Lung (tissue), 11 donors: ENCODE measurements at regions not wholly inside any gene's neighbourhood (a gene's known extent, or its start where the extent isn't known, plus 50 kb on each side); places are given as distances from the start of the nearest gene placed in this dataset.
A peak's percentile ranks its signal among the peaks of the same experiment; 100 is the strongest.

Experiments used
- ATAC-seq: fragments of 200-7000 bp; cut with Tn5 transposase; one replicate; pipeline ENCODE4 v1.9.1; 2020; ENCODE audit warnings: moderate number of reproducible peaks; ENCODE audit not compliant: insufficient read depth, low FRiP score
- DNase-seq, 3 donors: peaks; one replicate each; pipeline ENCODE4 v3.0.0-alpha.2; 2013 to 2017
- H3K27ac ChIP-seq, 2 donors: one replicate each; pipeline ENCODE4 v1.5.1; 2013; ENCODE audit warnings: mild to moderate bottlenecking in 2 of 2, moderate library complexity in 2 of 2, control low read depth in 1 of 2, inconsistent platforms in 1 of 2, low read depth in 1 of 2, low read length in 1 of 2
- H3K27me3 ChIP-seq, 3 donors: one replicate each; pipeline ENCODE4 v1.5.1; 2013; ENCODE audit warnings: low read length in 2 of 3; ENCODE audit not compliant: control insufficient read depth in 3 of 3, insufficient read depth in 3 of 3
- H3K36me3 ChIP-seq, 4 donors: one replicate each; pipeline ENCODE4 v1.5.1; 2013; ENCODE audit warnings: low read length in 4 of 4, mild to moderate bottlenecking in 1 of 4, moderate library complexity in 1 of 4; ENCODE audit not compliant: control insufficient read depth in 4 of 4, insufficient read depth in 4 of 4
- H3K4me1 ChIP-seq, 5 donors: one replicate each; pipeline ENCODE4 v1.5.1; 2013; ENCODE audit warnings: low read length in 5 of 5, mild to moderate bottlenecking in 2 of 5, moderate library complexity in 1 of 5; ENCODE audit not compliant: control insufficient read depth in 5 of 5, insufficient read depth in 5 of 5
- H3K4me3 ChIP-seq: one replicate; pipeline ENCODE4 v1.5.1; 2013; ENCODE audit warnings: mild to moderate bottlenecking, control low read depth, moderate library complexity
- H3K9ac ChIP-seq, 2 donors: one replicate each; pipeline ENCODE4 v1.5.1; 2013; ENCODE audit warnings: low read length in 2 of 2, control low read depth in 1 of 2; ENCODE audit not compliant: insufficient read depth in 1 of 2
- H3K9me3 ChIP-seq, 4 donors: one replicate each; pipeline ENCODE4 v1.5.1; 2013; ENCODE audit warnings: low read length in 3 of 4, mild to moderate bottlenecking in 1 of 4, moderate library complexity in 1 of 4; ENCODE audit not compliant: control insufficient read depth in 4 of 4, insufficient read depth in 3 of 4
- CTCF ChIP-seq: IDR thresholded peaks from 2 replicates; pipeline ENCODE4 v1.5.1; 2012; ENCODE audit warnings: mild to moderate bottlenecking; ENCODE audit errors: control extremely low read depth, extremely low read depth
- WGBS, 2 donors: extraction: QIAGEN DNeasy Blood & Tissue Kit; methylation state at CpG; one replicate each; pipeline ENCODE4 v1.1.7; 2013; 5-methylcytosine and 5-hydroxymethylcytosine counted together
- donor health status: control.
- donor health status: control.
- donor health status: Bipolar disorder and iron deficiency.
- donor health status: healthy.
- donor health status: DM: yes; HTN: yes; CAD: no.

DNA sequence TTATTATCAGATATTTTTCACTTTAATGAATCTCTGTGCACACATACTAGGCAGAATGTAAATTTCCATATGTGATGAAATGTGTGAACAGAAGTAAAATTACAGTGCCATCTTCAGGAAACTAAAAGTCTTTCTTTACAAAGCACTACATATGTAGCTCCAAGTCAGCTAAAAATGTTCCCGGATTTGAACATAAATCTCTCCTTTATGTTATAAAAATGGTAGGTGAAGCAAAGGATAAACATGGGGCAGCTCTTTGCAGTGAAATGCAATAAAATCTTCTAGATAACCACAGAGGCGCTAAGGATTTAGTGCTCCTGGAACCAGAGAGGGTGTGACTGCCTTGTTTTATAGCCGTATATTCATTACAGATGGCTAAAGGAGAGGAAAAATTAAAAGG lies 104.9 kb upstream of the C7orf33 start:
- Histone ChIP-seq H3K9ac (no peak overlapping the region), H3K27ac (no peak overlapping the region), H3K9me3 (no peaks in the 10 kb centered on the region), H3K4me1 (peaks cover 0 to 4% (median 0%) of the 10 kb centered on the region in 5 donors), H3K4me3 (no peak overlapping the region), H3K36me3 (no peaks in the 10 kb centered on the region), H3K27me3 (no peaks in the 10 kb centered on the region)
- DNase-seq (peak in 2 of 3 donors; percentile 22 to 44), ATAC-seq (no peak)
- 63 to 67% methylated on average over 3 of the region's 3 CpGs for WGBS, 2 donors
- TF ChIP-seq CTCF = no peak

- DNase-seq = no peak
- Histone ChIP-seq H3K9me3 (peaks cover 0 to 1% (median 0%) of the 10 kb centered on the region in 4 donors), H3K27me3 (no peaks in the 10 kb centered on the region), H3K4me3 (no peak overlapping the region), H3K9ac (no peak overlapping the region), H3K27ac (no peak overlapping the region), H3K4me1 (peaks cover 0 to 3% (median 0%) of the 10 kb centered on the region in 5 donors), H3K36me3 (no peaks in the 10 kb centered on the region)
- WGBS, 2 donors = 95 to 97% methylated on average over 7 of the region's 7 CpGs
- TF ChIP-seq CTCF = no peak
- ATAC-seq = no peak
Observed at GRCh38 chr7:148486937-148487336, 103.6 kb upstream of the C7orf33 start.

GRCh38 chr7:148487912-148488311 lies 102.7 kb upstream of the C7orf33 start:
- ATAC-seq (no peak), DNase-seq (peak in 2 of 3 donors; percentile 5 to 17)
- H3K27ac ChIP-seq = no peak overlapping the region
- no peak overlapping the region for H3K9ac ChIP-seq
- H3K36me3 ChIP-seq = no peaks in the 10 kb centered on the region
- no peaks in the 10 kb centered on the region for H3K4me1 ChIP-seq
- peaks cover 0 to 5% (median 4%) of the 10 kb centered on the region in 4 donors for H3K9me3 ChIP-seq
- TF ChIP-seq CTCF = no peak
- WGBS, 2 donors = 70 to 83% methylated on average over 4 of the region's 4 CpGs
- H3K4me3 ChIP-seq = no peak overlapping the region
- no peaks in the 10 kb centered on the region for H3K27me3 ChIP-seq

GRCh38 chr7:148489678-148490077 lies 100.9 kb upstream of the C7orf33 start:
- H3K27me3 ChIP-seq = no peaks in the 10 kb centered on the region
- H3K9me3 ChIP-seq = peaks cover 0 to 5% (median 4%) of the 10 kb centered on the region in 4 donors
- no peak for TF ChIP-seq CTCF
- DNase-seq (no peak), ATAC-seq (no peak)
- 67 to 87% methylated on average over 6 of the region's 6 CpGs for WGBS, 2 donors
- H3K9ac ChIP-seq = no peak overlapping the region
- no peak overlapping the region for H3K4me3 ChIP-seq
- H3K27ac ChIP-seq = no peak overlapping the region
- H3K36me3 ChIP-seq = no peaks in the 10 kb centered on the region
- no peaks in the 10 kb centered on the region for H3K4me1 ChIP-seq
